HEK293 (cell line): ENCODE measurements at regions not wholly inside any gene's neighbourhood (a gene's known extent, or its start where the extent isn't known, plus 50 kb on each side); places are given as distances from the start of the nearest gene placed in this dataset.

Source experiments
- MEIS1 ChIP-seq: sonication (generic); formaldehyde crosslinking; IDR thresholded peaks from 2 replicates; pipeline ENCODE4 v1.8.1; 2022; ENCODE audit warnings: missing genetic modification reagents, mild to moderate bottlenecking, borderline replicate concordance
- REPIN1 ChIP-seq: fragments of 450-650 bp; formaldehyde crosslinking; IDR thresholded peaks from 2 replicates; pipeline ENCODE4 v1.5.1; 2017; ENCODE audit warnings: missing biosample characterization, missing genetic modification characterization, low read depth
- TCF7L2 ChIP-seq: IDR thresholded peaks from 2 replicates; pipeline ENCODE4 v1.6.1; 2011; ENCODE audit warnings: low read depth, mild to moderate bottlenecking, inconsistent platforms, low read length, moderate library complexity, borderline replicate concordance
- ZNF521 ChIP-seq: fragments of 450-650 bp; formaldehyde crosslinking; IDR thresholded peaks from 2 replicates; pipeline ENCODE4 v1.5.1; 2017; ENCODE audit warnings: missing biosample characterization, mild to moderate bottlenecking, missing genetic modification characterization
- ZNF654 ChIP-seq: fragments of 450-650 bp; formaldehyde crosslinking; IDR thresholded peaks from 2 replicates; pipeline ENCODE4 v1.5.1; 2016; ENCODE audit warnings: low read depth, missing biosample characterization, missing genetic modification characterization
- ZSCAN30 ChIP-seq: fragments of 450-650 bp; IDR thresholded peaks from 2 replicates; pipeline ENCODE4 v1.5.1; 2018; ENCODE audit warnings: missing biosample characterization, mild to moderate bottlenecking, missing genetic modification characterization, moderate library complexity
- TF ChIP-seq, protein P1 (sequence below): fragments of 450-650 bp; formaldehyde crosslinking; IDR thresholded peaks from 2 replicates; pipeline ENCODE4 v1.5.1; 2016; ENCODE audit warnings: missing biosample characterization, missing genetic modification characterization
- TF ChIP-seq, protein P2 (sequence below): fragments of 450-650 bp; formaldehyde crosslinking; IDR thresholded peaks from 2 replicates; pipeline ENCODE4 v1.5.1; 2016; ENCODE audit warnings: missing biosample characterization, missing genetic modification characterization
- TF ChIP-seq, protein P3 (sequence below): fragments of 450-650 bp; formaldehyde crosslinking; IDR thresholded peaks from 2 replicates; pipeline ENCODE4 v1.5.1; 2016; ENCODE audit warnings: missing biosample characterization, missing genetic modification characterization
- TF ChIP-seq, protein P4 (sequence below): fragments of 450-650 bp; formaldehyde crosslinking; IDR thresholded peaks from 2 replicates; pipeline ENCODE4 v1.5.1; 2016; ENCODE audit warnings: missing biosample characterization, missing genetic modification characterization, borderline replicate concordance
- TF ChIP-seq, protein P5 (sequence below): fragments of 450-650 bp; formaldehyde crosslinking; IDR thresholded peaks from 2 replicates; pipeline ENCODE4 v1.5.1; 2016; ENCODE audit warnings: missing biosample characterization, missing genetic modification characterization
- TF ChIP-seq, protein P6 (sequence below): fragments of 450-650 bp; formaldehyde crosslinking; IDR thresholded peaks from 2 replicates; pipeline ENCODE4 v1.5.1; 2016; ENCODE audit warnings: missing biosample characterization, missing genetic modification characterization, borderline replicate concordance

DNA sequence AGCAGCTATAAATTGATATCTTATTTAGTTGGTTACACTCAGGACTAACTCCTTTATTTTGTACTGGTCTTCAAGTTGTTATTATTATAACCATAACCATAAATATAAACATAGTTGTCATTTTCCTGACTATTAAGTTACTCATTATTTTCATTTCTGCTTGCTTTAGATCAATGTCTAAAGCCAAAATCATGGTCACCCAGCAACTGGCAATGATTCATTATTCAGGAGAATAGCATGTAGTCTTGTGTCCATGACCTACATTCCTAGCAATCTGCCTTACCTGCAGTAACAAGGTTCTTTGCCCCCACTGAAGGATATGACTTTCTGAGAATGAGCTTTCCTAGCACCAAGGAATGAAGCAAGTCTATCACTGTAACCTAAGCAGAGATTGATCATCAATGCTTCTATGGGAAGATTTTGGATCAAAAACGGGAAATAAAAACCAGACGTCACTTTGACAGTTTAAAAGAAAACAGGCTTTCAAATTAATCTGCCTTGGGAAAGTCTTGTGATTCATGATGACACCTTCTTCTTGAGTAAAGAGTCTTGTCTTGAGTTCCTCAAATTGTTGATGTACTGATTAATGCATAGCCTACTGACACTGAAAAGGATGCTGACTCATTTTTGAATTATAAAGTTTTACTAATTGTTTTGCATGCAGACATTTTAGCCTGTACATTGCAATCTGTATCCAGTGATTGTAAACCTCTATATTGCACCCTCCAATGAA is 203.3 kb upstream of the IVNS1ABP start:
- TF ChIP-seq TCF7L2 = no peak
- TF ChIP-seq REPIN1 (tag by site-specific recombination) = no peak
- TF ChIP-seq MEIS1 = no peak
- TF ChIP-seq, protein P1, sequence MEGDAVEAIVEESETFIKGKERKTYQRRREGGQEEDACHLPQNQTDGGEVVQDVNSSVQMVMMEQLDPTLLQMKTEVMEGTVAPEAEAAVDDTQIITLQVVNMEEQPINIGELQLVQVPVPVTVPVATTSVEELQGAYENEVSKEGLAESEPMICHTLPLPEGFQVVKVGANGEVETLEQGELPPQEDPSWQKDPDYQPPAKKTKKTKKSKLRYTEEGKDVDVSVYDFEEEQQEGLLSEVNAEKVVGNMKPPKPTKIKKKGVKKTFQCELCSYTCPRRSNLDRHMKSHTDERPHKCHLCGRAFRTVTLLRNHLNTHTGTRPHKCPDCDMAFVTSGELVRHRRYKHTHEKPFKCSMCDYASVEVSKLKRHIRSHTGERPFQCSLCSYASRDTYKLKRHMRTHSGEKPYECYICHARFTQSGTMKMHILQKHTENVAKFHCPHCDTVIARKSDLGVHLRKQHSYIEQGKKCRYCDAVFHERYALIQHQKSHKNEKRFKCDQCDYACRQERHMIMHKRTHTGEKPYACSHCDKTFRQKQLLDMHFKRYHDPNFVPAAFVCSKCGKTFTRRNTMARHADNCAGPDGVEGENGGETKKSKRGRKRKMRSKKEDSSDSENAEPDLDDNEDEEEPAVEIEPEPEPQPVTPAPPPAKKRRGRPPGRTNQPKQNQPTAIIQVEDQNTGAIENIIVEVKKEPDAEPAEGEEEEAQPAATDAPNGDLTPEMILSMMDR (tag by site-specific recombination) = no peak
- TF ChIP-seq, protein P2, sequence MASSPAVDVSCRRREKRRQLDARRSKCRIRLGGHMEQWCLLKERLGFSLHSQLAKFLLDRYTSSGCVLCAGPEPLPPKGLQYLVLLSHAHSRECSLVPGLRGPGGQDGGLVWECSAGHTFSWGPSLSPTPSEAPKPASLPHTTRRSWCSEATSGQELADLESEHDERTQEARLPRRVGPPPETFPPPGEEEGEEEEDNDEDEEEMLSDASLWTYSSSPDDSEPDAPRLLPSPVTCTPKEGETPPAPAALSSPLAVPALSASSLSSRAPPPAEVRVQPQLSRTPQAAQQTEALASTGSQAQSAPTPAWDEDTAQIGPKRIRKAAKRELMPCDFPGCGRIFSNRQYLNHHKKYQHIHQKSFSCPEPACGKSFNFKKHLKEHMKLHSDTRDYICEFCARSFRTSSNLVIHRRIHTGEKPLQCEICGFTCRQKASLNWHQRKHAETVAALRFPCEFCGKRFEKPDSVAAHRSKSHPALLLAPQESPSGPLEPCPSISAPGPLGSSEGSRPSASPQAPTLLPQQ (tag by site-specific recombination) = no peak
- TF ChIP-seq ZNF654 (tag by site-specific recombination) = no peak
- no peak for TF ChIP-seq ZNF521 (tag by site-specific recombination)
- TF ChIP-seq, protein P3, sequence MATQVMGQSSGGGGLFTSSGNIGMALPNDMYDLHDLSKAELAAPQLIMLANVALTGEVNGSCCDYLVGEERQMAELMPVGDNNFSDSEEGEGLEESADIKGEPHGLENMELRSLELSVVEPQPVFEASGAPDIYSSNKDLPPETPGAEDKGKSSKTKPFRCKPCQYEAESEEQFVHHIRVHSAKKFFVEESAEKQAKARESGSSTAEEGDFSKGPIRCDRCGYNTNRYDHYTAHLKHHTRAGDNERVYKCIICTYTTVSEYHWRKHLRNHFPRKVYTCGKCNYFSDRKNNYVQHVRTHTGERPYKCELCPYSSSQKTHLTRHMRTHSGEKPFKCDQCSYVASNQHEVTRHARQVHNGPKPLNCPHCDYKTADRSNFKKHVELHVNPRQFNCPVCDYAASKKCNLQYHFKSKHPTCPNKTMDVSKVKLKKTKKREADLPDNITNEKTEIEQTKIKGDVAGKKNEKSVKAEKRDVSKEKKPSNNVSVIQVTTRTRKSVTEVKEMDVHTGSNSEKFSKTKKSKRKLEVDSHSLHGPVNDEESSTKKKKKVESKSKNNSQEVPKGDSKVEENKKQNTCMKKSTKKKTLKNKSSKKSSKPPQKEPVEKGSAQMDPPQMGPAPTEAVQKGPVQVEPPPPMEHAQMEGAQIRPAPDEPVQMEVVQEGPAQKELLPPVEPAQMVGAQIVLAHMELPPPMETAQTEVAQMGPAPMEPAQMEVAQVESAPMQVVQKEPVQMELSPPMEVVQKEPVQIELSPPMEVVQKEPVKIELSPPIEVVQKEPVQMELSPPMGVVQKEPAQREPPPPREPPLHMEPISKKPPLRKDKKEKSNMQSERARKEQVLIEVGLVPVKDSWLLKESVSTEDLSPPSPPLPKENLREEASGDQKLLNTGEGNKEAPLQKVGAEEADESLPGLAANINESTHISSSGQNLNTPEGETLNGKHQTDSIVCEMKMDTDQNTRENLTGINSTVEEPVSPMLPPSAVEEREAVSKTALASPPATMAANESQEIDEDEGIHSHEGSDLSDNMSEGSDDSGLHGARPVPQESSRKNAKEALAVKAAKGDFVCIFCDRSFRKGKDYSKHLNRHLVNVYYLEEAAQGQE (tag by site-specific recombination) = no peak
- TF ChIP-seq ZSCAN30 (tag by site-specific recombination) = no peak
- TF ChIP-seq, protein P4, sequence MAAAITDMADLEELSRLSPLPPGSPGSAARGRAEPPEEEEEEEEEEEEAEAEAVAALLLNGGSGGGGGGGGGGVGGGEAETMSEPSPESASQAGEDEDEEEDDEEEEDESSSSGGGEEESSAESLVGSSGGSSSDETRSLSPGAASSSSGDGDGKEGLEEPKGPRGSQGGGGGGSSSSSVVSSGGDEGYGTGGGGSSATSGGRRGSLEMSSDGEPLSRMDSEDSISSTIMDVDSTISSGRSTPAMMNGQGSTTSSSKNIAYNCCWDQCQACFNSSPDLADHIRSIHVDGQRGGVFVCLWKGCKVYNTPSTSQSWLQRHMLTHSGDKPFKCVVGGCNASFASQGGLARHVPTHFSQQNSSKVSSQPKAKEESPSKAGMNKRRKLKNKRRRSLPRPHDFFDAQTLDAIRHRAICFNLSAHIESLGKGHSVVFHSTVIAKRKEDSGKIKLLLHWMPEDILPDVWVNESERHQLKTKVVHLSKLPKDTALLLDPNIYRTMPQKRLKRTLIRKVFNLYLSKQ (tag by site-specific recombination) = no peak
- TF ChIP-seq, protein P5, sequence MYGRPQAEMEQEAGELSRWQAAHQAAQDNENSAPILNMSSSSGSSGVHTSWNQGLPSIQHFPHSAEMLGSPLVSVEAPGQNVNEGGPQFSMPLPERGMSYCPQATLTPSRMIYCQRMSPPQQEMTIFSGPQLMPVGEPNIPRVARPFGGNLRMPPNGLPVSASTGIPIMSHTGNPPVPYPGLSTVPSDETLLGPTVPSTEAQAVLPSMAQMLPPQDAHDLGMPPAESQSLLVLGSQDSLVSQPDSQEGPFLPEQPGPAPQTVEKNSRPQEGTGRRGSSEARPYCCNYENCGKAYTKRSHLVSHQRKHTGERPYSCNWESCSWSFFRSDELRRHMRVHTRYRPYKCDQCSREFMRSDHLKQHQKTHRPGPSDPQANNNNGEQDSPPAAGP (tag by site-specific recombination) = no peak
- TF ChIP-seq, protein P6, sequence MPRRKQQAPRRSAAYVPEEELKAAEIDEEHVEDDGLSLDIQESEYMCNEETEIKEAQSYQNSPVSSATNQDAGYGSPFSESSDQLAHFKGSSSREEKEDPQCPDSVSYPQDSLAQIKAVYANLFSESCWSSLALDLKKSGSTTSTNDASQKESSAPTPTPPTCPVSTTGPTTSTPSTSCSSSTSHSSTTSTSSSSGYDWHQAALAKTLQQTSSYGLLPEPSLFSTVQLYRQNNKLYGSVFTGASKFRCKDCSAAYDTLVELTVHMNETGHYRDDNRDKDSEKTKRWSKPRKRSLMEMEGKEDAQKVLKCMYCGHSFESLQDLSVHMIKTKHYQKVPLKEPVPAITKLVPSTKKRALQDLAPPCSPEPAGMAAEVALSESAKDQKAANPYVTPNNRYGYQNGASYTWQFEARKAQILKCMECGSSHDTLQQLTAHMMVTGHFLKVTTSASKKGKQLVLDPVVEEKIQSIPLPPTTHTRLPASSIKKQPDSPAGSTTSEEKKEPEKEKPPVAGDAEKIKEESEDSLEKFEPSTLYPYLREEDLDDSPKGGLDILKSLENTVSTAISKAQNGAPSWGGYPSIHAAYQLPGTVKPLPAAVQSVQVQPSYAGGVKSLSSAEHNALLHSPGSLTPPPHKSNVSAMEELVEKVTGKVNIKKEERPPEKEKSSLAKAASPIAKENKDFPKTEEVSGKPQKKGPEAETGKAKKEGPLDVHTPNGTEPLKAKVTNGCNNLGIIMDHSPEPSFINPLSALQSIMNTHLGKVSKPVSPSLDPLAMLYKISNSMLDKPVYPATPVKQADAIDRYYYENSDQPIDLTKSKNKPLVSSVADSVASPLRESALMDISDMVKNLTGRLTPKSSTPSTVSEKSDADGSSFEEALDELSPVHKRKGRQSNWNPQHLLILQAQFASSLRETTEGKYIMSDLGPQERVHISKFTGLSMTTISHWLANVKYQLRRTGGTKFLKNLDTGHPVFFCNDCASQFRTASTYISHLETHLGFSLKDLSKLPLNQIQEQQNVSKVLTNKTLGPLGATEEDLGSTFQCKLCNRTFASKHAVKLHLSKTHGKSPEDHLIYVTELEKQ = no peak
